Spleen (tissue), 11 donors: ENCODE measurements at regions not wholly inside any gene's neighbourhood (a gene's known extent, or its start where the extent isn't known, plus 50 kb on each side); places are given as distances from the start of the nearest gene placed in this dataset.
"Not testable (repeated sequence)": the region's sequence is repeated elsewhere in the genome, so short reads cannot be mapped to it uniquely, and the experiment has no call there.

Source experiments
- DNase-seq: peaks from one replicate; pipeline ENCODE4 v3.0.0-alpha.2; 2020
- H3K27ac ChIP-seq, 8 donors: fragments of 200-600 bp; sonication (generic) in 7 of 8; 1 replicate in 4 of 8; 2 replicates in 4 of 8; pipeline versions ENCODE4 v1.5.0 to v1.8.0; 2016 to 2021; ENCODE audit warnings: inconsistent platforms in 4 of 8, mild to moderate bottlenecking in 4 of 8, moderate library complexity in 1 of 8
- H3K27me3 ChIP-seq, 7 donors: fragments of 200-600 bp; sonication (generic) in 6 of 7; replicated peaks in 1 of 7; 1 replicate in 4 of 7; 2 replicates in 3 of 7; pipeline versions ENCODE4 v1.5.0 to v1.8.0; 2016 to 2021; ENCODE audit warnings: inconsistent platforms in 3 of 7, mild to moderate bottlenecking in 1 of 7
- H3K36me3 ChIP-seq, 6 donors: fragments of 200-600 bp; sonication (generic) in 5 of 6; 1 replicate in 4 of 6; 2 replicates in 2 of 6; pipeline versions ENCODE4 v1.5.0 to v1.8.0; 2016 to 2021; ENCODE audit warnings: inconsistent platforms in 2 of 6
- H3K4me1 ChIP-seq, 6 donors: fragments of 200-600 bp; sonication (generic) in 5 of 6; 1 replicate in 3 of 6; 2 replicates in 3 of 6; pipeline versions ENCODE4 v1.5.0 to v1.8.0; 2016 to 2021; ENCODE audit warnings: inconsistent platforms in 3 of 6
- H3K4me3 ChIP-seq, 8 donors: fragments of 200-600 bp; sonication (generic) in 7 of 8; 1 replicate in 4 of 8; 2 replicates in 4 of 8; pipeline versions ENCODE4 v1.5.0 to v1.8.0; 2016 to 2021; ENCODE audit warnings: inconsistent platforms in 4 of 8, mild to moderate bottlenecking in 4 of 8, moderate library complexity in 2 of 8
- H3K9me3 ChIP-seq, 8 donors: fragments of 200-600 bp; sonication (generic) in 7 of 8; 1 replicate in 4 of 8; 2 replicates in 4 of 8; pipeline versions ENCODE4 v1.5.0 to v1.8.0; 2016 to 2021; ENCODE audit warnings: inconsistent platforms in 4 of 8
- CTCF ChIP-seq, 11 experiments: fragments of 200-600 bp in 7 of 11; fragments of 450-650 bp in 4 of 11; sonication (generic) in 4 of 11; IDR thresholded peaks in 8 of 11; conservative IDR thresholded peaks in 3 of 11; 1 replicate in 7 of 11; 2 replicates in 4 of 11; pipeline versions ENCODE4 v1.4.0 to v1.8.0; 2016 to 2021; ENCODE audit warnings: antibody characterized with exemption in 11 of 11, inconsistent platforms in 4 of 11, mild to moderate bottlenecking in 1 of 11
- POLR2A ChIP-seq, 3 donors: fragments of 450-650 bp; IDR thresholded peaks; one replicate each; pipeline ENCODE4 v1.5.1; 2017; ENCODE audit warnings: antibody characterized with exemption in 3 of 3, mild to moderate bottlenecking in 1 of 3
- POLR2AphosphoS5 ChIP-seq, 3 donors: sonication (generic); formaldehyde crosslinking; IDR thresholded peaks; one replicate each; pipeline ENCODE4 v1.5.1; 2017; ENCODE audit warnings: antibody characterized with exemption in 3 of 3
- WGBS, 5 donors: extraction: QIAGEN DNeasy Blood & Tissue Kit in 3 of 5; methylation state at CpG; one replicate each; pipeline versions ENCODE4 v1.1.5 to v1.1.7; 2013 to 2018; 5-methylcytosine and 5-hydroxymethylcytosine counted together
- intact Hi-C: fragments of 100-400 bp; cut with DNase I; formaldehyde crosslinking; loops from one replicate; pipeline ENCODE4 v1.15.0; 2023; ENCODE audit warnings: low total_unique reads
- donor health status: healthy with polysubstance abuse.
- donor health status: DM: no; HTN: no; CAD: no; lungs with moderate emphysema.
- donor health status: DM: no; HTN: no; CAD: no.
- donor health status: Bipolar disorder and iron deficiency.
- donor health status: healthy.
- donor health status: DM: no; HTN: no; CAD: no.
- donor health status: DM: yes; HTN: yes; CAD: no.

GRCh38 chr9:72440992-72441847 is 76.2 kb upstream of the ZFAND5 start:
- 86 to 95% (median 89%) methylated on average over 7 of the region's 7 CpGs for WGBS, 5 donors
- H3K4me3 ChIP-seq = no peak overlapping the region
- H3K27me3 ChIP-seq = no peaks in the 10 kb centered on the region
- no peak for DNase-seq
- H3K9me3 ChIP-seq = no peaks in the 10 kb centered on the region
- TF ChIP-seq POLR2A (IDR thresholded peaks at IDR 0.05) (no peak), CTCF (IDR thresholded peaks at IDR 0.05 in 8 of 11, conservative IDR thresholded peaks at IDR 0.05 in 3 of 11) (no peak), POLR2AphosphoS5 (IDR thresholded peaks at IDR 0.05) (no peak)
- H3K4me1 ChIP-seq = peaks cover 0 to 52% (median 13%) of the 10 kb centered on the region in 6 donors
- H3K27ac ChIP-seq = peak overlapping the region in 1 of 8 donors; percentile 39
- intact Hi-C loops = no loop called here
- H3K36me3 ChIP-seq = no peaks in the 10 kb centered on the region

- Histone ChIP-seq H3K27ac (peak overlapping the region in 3 of 8 donors; percentile 12 to 39 (median 29)), H3K27me3 (no peaks in the 10 kb centered on the region), H3K4me3 (no peak overlapping the region), H3K36me3 (no peaks in the 10 kb centered on the region), H3K4me1 (peaks cover 0 to 45% (median 13%) of the 10 kb centered on the region in 6 donors), H3K9me3 (no peaks in the 10 kb centered on the region)
- TF ChIP-seq POLR2A (IDR thresholded peaks at IDR 0.05) (no peak), POLR2AphosphoS5 (IDR thresholded peaks at IDR 0.05) (no peak), CTCF (IDR thresholded peaks at IDR 0.05 in 8 of 11, conservative IDR thresholded peaks at IDR 0.05 in 3 of 11) (no peak)
- 68 to 85% (median 73%) methylated on average over 2 of the region's 2 CpGs for WGBS, 5 donors
- DNase-seq = no peak
- intact Hi-C loops = no loop called here
Measured at GRCh38 chr9:72440378-72440777, 75.4 kb upstream of the ZFAND5 start.

- H3K27me3 ChIP-seq, intact Hi-C loops, H3K4me1 ChIP-seq, H3K9me3 ChIP-seq, DNase-seq, H3K36me3 ChIP-seq, H3K27ac ChIP-seq, H3K4me3 ChIP-seq: not testable (repeated sequence)
- 89 to 93% (median 92%) methylated on average over 12 of the region's 12 CpGs for WGBS, 5 donors
Measured at GRCh38 chr9:72433616-72434267, 68.7 kb upstream of the ZFAND5 start.

GRCh38 chr9:72431036-72431435 is 66.0 kb upstream of the ZFAND5 start:
- TF ChIP-seq CTCF (IDR thresholded peaks at IDR 0.05 in 8 of 11, conservative IDR thresholded peaks at IDR 0.05 in 3 of 11) = no peak
- no peak for TF ChIP-seq POLR2A (IDR thresholded peaks at IDR 0.05)
- no peak for TF ChIP-seq POLR2AphosphoS5 (IDR thresholded peaks at IDR 0.05)
- H3K36me3 ChIP-seq = no peaks in the 10 kb centered on the region
- no peaks in the 10 kb centered on the region for H3K27me3 ChIP-seq
- intact Hi-C loops = no loop called here
- 82 to 95% (median 88%) methylated on average over 4 of the region's 4 CpGs for WGBS, 5 donors
- no peak overlapping the region for H3K27ac ChIP-seq
- no peak for DNase-seq
- H3K9me3 ChIP-seq = no peaks in the 10 kb centered on the region
- no peak overlapping the region for H3K4me3 ChIP-seq
- no peaks in the 10 kb centered on the region for H3K4me1 ChIP-seq
